Breast epithelium (tissue), 4 donors: ENCODE measurements at regions not wholly inside any gene's neighbourhood (a gene's known extent, or its start where the extent isn't known, plus 50 kb on each side); places are given as distances from the start of the nearest gene placed in this dataset.

ENCODE experiments used
- DNase-seq, 2 donors: peaks; one replicate each; pipeline ENCODE4 v3.0.0-alpha.2; 2019; ENCODE audit warnings: low spot score in 2 of 2
- H3K27ac ChIP-seq, 2 donors: fragments of 200-600 bp; sonication (generic) in 1 of 2; one replicate each; pipeline ENCODE4 v1.5.1; 2016 to 2019; ENCODE audit warnings: mild to moderate bottlenecking in 1 of 2
- H3K27me3 ChIP-seq, 2 donors: fragments of 200-600 bp; sonication (generic) in 1 of 2; one replicate each; pipeline versions ENCODE4 v1.5.1 to v1.6.0; 2017 to 2019; ENCODE audit warnings: control low read depth in 1 of 2, mild to moderate bottlenecking in 1 of 2
- H3K36me3 ChIP-seq: fragments of 200-600 bp; one replicate; pipeline ENCODE4 v1.5.1; 2019
- H3K4me1 ChIP-seq, 2 donors: fragments of 200-600 bp; sonication (generic); one replicate each; pipeline ENCODE4 v1.5.1; 2016 to 2019; ENCODE audit warnings: control low read depth in 1 of 2
- H3K4me3 ChIP-seq, 3 donors: fragments of 200-600 bp; sonication (generic); 1 replicate in 2 of 3; 2 replicates in 1 of 3; pipeline ENCODE4 v1.5.1; 2016 to 2019; ENCODE audit warnings: mild to moderate bottlenecking in 3 of 3, moderate library complexity in 2 of 3
- H3K9me3 ChIP-seq, 2 donors: fragments of 200-600 bp; sonication (generic) in 1 of 2; one replicate each; pipeline ENCODE4 v1.5.1; 2016 to 2019; ENCODE audit warnings: control low read depth in 1 of 2
- CTCF ChIP-seq, 3 donors: fragments of 450-650 bp; IDR thresholded peaks; one replicate each; pipeline ENCODE4 v1.5.1; 2016 to 2017; ENCODE audit warnings: antibody characterized with exemption in 3 of 3, mild to moderate bottlenecking in 3 of 3, moderate library complexity in 3 of 3
- POLR2A ChIP-seq: fragments of 450-650 bp; IDR thresholded peaks from one replicate; pipeline ENCODE4 v1.6.1; 2016; ENCODE audit warnings: antibody characterized with exemption, mild to moderate bottlenecking, moderate library complexity
- POLR2AphosphoS5 ChIP-seq, 3 donors: sonication (generic); formaldehyde crosslinking; IDR thresholded peaks; one replicate each; pipeline ENCODE4 v1.6.1; 2017; ENCODE audit warnings: antibody characterized with exemption in 3 of 3
- intact Hi-C: fragments of 100-400 bp; cut with DNase I; formaldehyde crosslinking; loops from one replicate; pipeline ENCODE4 v1.15.1; 2023; ENCODE audit warnings: low total_unique reads

GRCh38 chr1:87592156-87592555, 263.5 kb downstream of the LMO4 start:
- Histone ChIP-seq H3K9me3 (no peaks in the 10 kb centered on the region), H3K4me1 (no peaks in the 10 kb centered on the region), H3K36me3 (no peaks in the 10 kb centered on the region), H3K27ac (no peak overlapping the region), H3K4me3 (no peak overlapping the region), H3K27me3 (no peaks in the 10 kb centered on the region)
- no peak for TF ChIP-seq POLR2AphosphoS5 (IDR thresholded peaks at IDR 0.05)
- TF ChIP-seq POLR2A, result no peak
- no peak for TF ChIP-seq CTCF (IDR thresholded peaks at IDR 0.05)
- intact Hi-C loops, result no loop called here
- no peak for DNase-seq

GRCh38 chr1:87594736-87595383, 266.2 kb downstream of the LMO4 start:
- H3K4me3 ChIP-seq, result no peak overlapping the region
- no peaks in the 10 kb centered on the region for H3K9me3 ChIP-seq
- DNase-seq, result no peak
- no peaks in the 10 kb centered on the region for H3K27me3 ChIP-seq
- TF ChIP-seq POLR2A (no peak), POLR2AphosphoS5 (IDR thresholded peaks at IDR 0.05) (no peak), CTCF (IDR thresholded peaks at IDR 0.05) (no peak)
- intact Hi-C loops, result no loop called here
- no peaks in the 10 kb centered on the region for H3K4me1 ChIP-seq
- no peaks in the 10 kb centered on the region for H3K36me3 ChIP-seq
- H3K27ac ChIP-seq, result no peak overlapping the region

GRCh38 chr1:87595384-87595781, 266.7 kb downstream of the LMO4 start:
- Histone ChIP-seq H3K9me3 (no peaks in the 10 kb centered on the region), H3K27me3 (no peaks in the 10 kb centered on the region), H3K27ac (no peak overlapping the region), H3K36me3 (no peaks in the 10 kb centered on the region), H3K4me1 (no peaks in the 10 kb centered on the region), H3K4me3 (no peak overlapping the region)
- intact Hi-C loops, result no loop called here
- no peak for DNase-seq
- TF ChIP-seq POLR2A (no peak), CTCF (IDR thresholded peaks at IDR 0.05) (no peak), POLR2AphosphoS5 (IDR thresholded peaks at IDR 0.05) (no peak)

GRCh38 chr1:87598429-87598828, 269.7 kb downstream of the LMO4 start:
- Histone ChIP-seq H3K4me3 (no peak overlapping the region), H3K36me3 (no peaks in the 10 kb centered on the region), H3K27ac (no peak overlapping the region), H3K4me1 (no peaks in the 10 kb centered on the region), H3K9me3 (no peaks in the 10 kb centered on the region), H3K27me3 (no peaks in the 10 kb centered on the region)
- TF ChIP-seq POLR2AphosphoS5 (IDR thresholded peaks at IDR 0.05) (no peak), POLR2A (no peak), CTCF (IDR thresholded peaks at IDR 0.05) (no peak)
- intact Hi-C loops, result no loop called here
- no peak for DNase-seq

- no peak for DNase-seq
- intact Hi-C loops, result no loop called here
- no peaks in the 10 kb centered on the region for H3K4me1 ChIP-seq
- H3K9me3 ChIP-seq, result no peaks in the 10 kb centered on the region
- no peak overlapping the region for H3K4me3 ChIP-seq
- H3K27me3 ChIP-seq, result no peaks in the 10 kb centered on the region
- H3K27ac ChIP-seq, result no peak overlapping the region
- no peaks in the 10 kb centered on the region for H3K36me3 ChIP-seq
- TF ChIP-seq POLR2AphosphoS5 (IDR thresholded peaks at IDR 0.05) (no peak), CTCF (IDR thresholded peaks at IDR 0.05) (no peak), POLR2A (no peak)
Observed at GRCh38 chr1:87599569-87599968, 270.9 kb downstream of the LMO4 start.
